ENCODE measurements at regions not wholly inside any gene's neighbourhood (a gene's known extent, or its start where the extent isn't known, plus 50 kb on each side); places are given as distances from the start of the nearest gene placed in this dataset.

- no peak for TF ChIP-seq POLR2AphosphoS5 (IDR thresholded peaks at IDR 0.05; ENCODE audit: low read depth)
- TF ChIP-seq REST (IDR thresholded peaks at IDR 0.05; ENCODE audit: insufficient replicate concordance, low read depth): no peak
Measured at GRCh38 chr10:3931224-3931623, 146.2 kb upstream of the KLF6 start.
